Kidney (tissue), 13 donors: ENCODE measurements at regions not wholly inside any gene's neighbourhood (a gene's known extent, or its start where the extent isn't known, plus 50 kb on each side); places are given as distances from the start of the nearest gene placed in this dataset.

Experiments used
- DNase-seq, 5 donors: peaks; one replicate each; pipeline ENCODE4 v3.0.0-alpha.2; 2013 to 2020
- FAIRE-seq: peaks from 2 replicates; lab custom pipeline; 2012; peaks lifted over from hg19 to GRCh38; lab: Jason Lieb, UNC
- H3K27ac ChIP-seq, 2 donors: one replicate each; pipeline ENCODE4 v1.7.0; 2013; ENCODE audit warnings: low read depth in 2 of 2, low read length in 2 of 2, inconsistent platforms in 1 of 2
- H3K27me3 ChIP-seq: one replicate; pipeline ENCODE4 v1.7.1; 2013; ENCODE audit warnings: low read length, inconsistent platforms; ENCODE audit not compliant: control insufficient read depth, insufficient read depth
- H3K36me3 ChIP-seq, 3 donors: one replicate each; pipeline versions ENCODE4 v1.7.0 to v1.7.1; 2013; ENCODE audit warnings: low read length in 3 of 3, control low read depth in 1 of 3, inconsistent platforms in 1 of 3; ENCODE audit not compliant: insufficient read depth in 3 of 3, control insufficient read depth in 2 of 3
- H3K4me1 ChIP-seq, 3 donors: one replicate each; pipeline versions ENCODE4 v1.7.0 to v1.7.1; 2013; ENCODE audit warnings: low read length in 3 of 3, inconsistent platforms in 1 of 3, low read depth in 1 of 3; ENCODE audit not compliant: control insufficient read depth in 2 of 3, insufficient read depth in 2 of 3
- H3K4me3 ChIP-seq, 3 donors: one replicate each; pipeline versions ENCODE4 v1.7.0 to v1.8.1; 2013; ENCODE audit warnings: low read length in 3 of 3, control low read depth in 1 of 3, inconsistent platforms in 1 of 3
- H3K9ac ChIP-seq, 3 donors: one replicate each; pipeline versions ENCODE4 v1.7.0 to v1.7.1; 2013; ENCODE audit warnings: low read length in 3 of 3, control low read depth in 1 of 3, inconsistent platforms in 1 of 3
- H3K9me3 ChIP-seq, 3 donors: one replicate each; pipeline versions ENCODE4 v1.7.0 to v1.7.1; 2013; ENCODE audit warnings: low read length in 3 of 3, control low read depth in 1 of 3, inconsistent platforms in 1 of 3; ENCODE audit not compliant: control insufficient read depth in 2 of 3, insufficient read depth in 1 of 3
- CTCF ChIP-seq: IDR thresholded peaks from 3 replicates; pipeline ENCODE4 v1.5.1; 2012; ENCODE audit warnings: mild to moderate bottlenecking, moderate library complexity, borderline replicate concordance; ENCODE audit not compliant: insufficient read depth; ENCODE audit errors: extremely low read depth
- intact Hi-C: fragments of 100-400 bp; cut with DNase I; formaldehyde crosslinking; loops from one replicate; pipeline ENCODE4 v1.11.1; 2022
- donor health status: control.
- donor health status: control.
- donor health status: control.
- donor health status: control.
- donor health status: control.
- donor health status: DM: yes; HTN: yes; CAD: no.
- donor health status: Normal renal cell carcinoma (clear cell type).

GRCh38 chr9:82308836-82309235, 320.3 kb downstream of the SPATA31D1 start:
- intact Hi-C loops, result no loop called here
- no peak overlapping the region for H3K27ac ChIP-seq
- H3K9me3 ChIP-seq, result no peaks in the 10 kb centered on the region
- DNase-seq (no peak), FAIRE-seq (no peak)
- no peak overlapping the region for H3K4me3 ChIP-seq
- H3K36me3 ChIP-seq, result no peaks in the 10 kb centered on the region
- H3K27me3 ChIP-seq, result no peaks in the 10 kb centered on the region
- no peak overlapping the region for H3K9ac ChIP-seq
- no peak for TF ChIP-seq CTCF
- no peaks in the 10 kb centered on the region for H3K4me1 ChIP-seq

- H3K36me3 ChIP-seq, result no peaks in the 10 kb centered on the region
- no peak overlapping the region for H3K9ac ChIP-seq
- no peak for DNase-seq
- intact Hi-C loops, result no loop called here
- no peak for FAIRE-seq
- no peak overlapping the region for H3K27ac ChIP-seq
- no peak for TF ChIP-seq CTCF
- H3K4me1 ChIP-seq, result no peaks in the 10 kb centered on the region
- H3K27me3 ChIP-seq, result no peaks in the 10 kb centered on the region
- H3K4me3 ChIP-seq, result no peak overlapping the region
- H3K9me3 ChIP-seq, result no peaks in the 10 kb centered on the region
Measured at GRCh38 chr9:82313697-82314096, 325.1 kb downstream of the SPATA31D1 start.

GRCh38 chr9:82320566-82320965, 332.0 kb downstream of the SPATA31D1 start:
- no peak for DNase-seq

More at GRCh38 chr9:82320566-82320965, 332.0 kb downstream of the SPATA31D1 start:
- H3K9ac ChIP-seq, result no peak overlapping the region
- H3K36me3 ChIP-seq, result no peaks in the 10 kb centered on the region
- no peak overlapping the region for H3K4me3 ChIP-seq
- H3K9me3 ChIP-seq, result peaks cover 0 to 5% (median 0%) of the 10 kb centered on the region in 3 donors
- no peaks in the 10 kb centered on the region for H3K4me1 ChIP-seq
- FAIRE-seq, result no peak
- no peaks in the 10 kb centered on the region for H3K27me3 ChIP-seq
- H3K27ac ChIP-seq, result no peak overlapping the region
- TF ChIP-seq CTCF, result no peak
- intact Hi-C loops, result no loop called here
